H1 (cell line): ENCODE measurements at regions not wholly inside any gene's neighbourhood (a gene's known extent, or its start where the extent isn't known, plus 50 kb on each side); places are given as distances from the start of the nearest gene placed in this dataset.

Experiments used
- BRCA1 ChIP-seq: IDR thresholded peaks from 2 replicates; pipeline ENCODE4 v1.6.1; 2012; ENCODE audit warnings: low read depth, low read length, improper control_type of control experiment
- CTCF ChIP-seq, 3 experiments: IDR thresholded peaks; 1 replicate in 2 of 3; 2 replicates in 1 of 3; pipeline versions ENCODE4 v1.5.1 to v1.6.1; 2011; ENCODE audit warnings: low read length in 3 of 3, mild to moderate bottlenecking in 3 of 3, inconsistent platforms in 2 of 3, low read depth in 1 of 3, moderate library complexity in 1 of 3; ENCODE audit not compliant: insufficient read depth in 1 of 3; ENCODE audit errors: control extremely low read depth in 1 of 3
- EP300 ChIP-seq, 2 experiments: IDR thresholded peaks; 1 replicate in 1 of 2; 2 replicates in 1 of 2; pipeline ENCODE4 v1.6.1; 2011 to 2012; ENCODE audit warnings: low read depth in 2 of 2, low read length in 2 of 2, mild to moderate bottlenecking in 2 of 2, borderline replicate concordance in 1 of 2, inconsistent platforms in 1 of 2, moderate library complexity in 1 of 2
- EZH2 ChIP-seq: fragments of 200-600 bp; sonication (generic); IDR thresholded peaks from 2 replicates; pipeline ENCODE4 v1.7.1; 2012; ENCODE audit warnings: low read depth, mild to moderate bottlenecking, moderate library complexity, low read length, inconsistent platforms; ENCODE audit not compliant: severe bottlenecking
- FOSL1 ChIP-seq: IDR thresholded peaks from 2 replicates; pipeline ENCODE4 v1.6.1; 2011; ENCODE audit warnings: mild to moderate bottlenecking, low read depth, low read length, moderate library complexity; ENCODE audit not compliant: insufficient read depth
- GABPA ChIP-seq: IDR thresholded peaks from 2 replicates; pipeline ENCODE4 v1.6.1; 2011; ENCODE audit warnings: mild to moderate bottlenecking, low read length, moderate library complexity, borderline replicate concordance; ENCODE audit not compliant: insufficient read depth
- KDM1A ChIP-seq: fragments of 200-600, 300-600 bp; sonication (generic); IDR thresholded peaks from 2 replicates; pipeline ENCODE4 v1.7.1; 2016; ENCODE audit warnings: mild to moderate bottlenecking, low read length, borderline replicate concordance
- NANOG ChIP-seq: IDR thresholded peaks from 2 replicates; pipeline ENCODE4 v1.6.1; 2011; ENCODE audit warnings: low read length, low read depth, mild to moderate bottlenecking, inconsistent platforms; ENCODE audit not compliant: insufficient read depth, poor library complexity, severe bottlenecking
- POLR2A ChIP-seq, 2 experiments: IDR thresholded peaks; 1 replicate in 1 of 2; 2 replicates in 1 of 2; pipeline ENCODE4 v1.6.1; 2011; ENCODE audit warnings: low read depth in 2 of 2, low read length in 2 of 2, mild to moderate bottlenecking in 2 of 2; ENCODE audit errors: control extremely low read depth in 1 of 2
- POLR2AphosphoS5 ChIP-seq: IDR thresholded peaks from 2 replicates; pipeline ENCODE4 v1.6.1; 2011; ENCODE audit warnings: low read depth, low read length
- SRF ChIP-seq: IDR thresholded peaks from 2 replicates; pipeline ENCODE4 v1.6.1; 2011; ENCODE audit warnings: mild to moderate bottlenecking, low read depth, low read length, moderate library complexity
- SUZ12 ChIP-seq: fragments of 200-600 bp; sonication (generic); IDR thresholded peaks from 2 replicates; pipeline ENCODE4 v1.6.1; 2012; ENCODE audit warnings: mild to moderate bottlenecking, inconsistent platforms, low read length, moderate library complexity, mixed read lengths
- YY1 ChIP-seq: IDR thresholded peaks from 2 replicates; pipeline ENCODE4 v1.6.1; 2011; ENCODE audit warnings: low read depth, mild to moderate bottlenecking, low read length

- TF ChIP-seq NANOG (no peak), KDM1A (no peak), EP300 (IDR thresholded peaks at IDR 0.05; ENCODE audit: borderline replicate concordance in 1 of 2, low read depth in 2 of 2, low read length in 2 of 2) (no peak), POLR2AphosphoS5 (no peak), GABPA (no peak), POLR2A (IDR thresholded peaks at IDR 0.05; ENCODE audit: control extremely low read depth in 1 of 2, low read depth in 2 of 2, low read length in 2 of 2) (no peak), CTCF (IDR thresholded peaks at IDR 0.05; ENCODE audit: control extremely low read depth in 1 of 3, insufficient read depth in 1 of 3, low read depth in 1 of 3, low read length in 3 of 3) (no peak), FOSL1 (no peak), SUZ12 (no peak), BRCA1 (no peak), YY1 (no peak), EZH2 (no peak), SRF (no peak)
These were observed 74.7 kb upstream of the GZMB start for GRCh38 chr14:24708684-24709083.
